ENCODE measurements at regions not wholly inside any gene's neighbourhood (a gene's known extent, or its start where the extent isn't known, plus 50 kb on each side); places are given as distances from the start of the nearest gene placed in this dataset.

- H3K36me3 Mint-ChIP-seq (ENCODE audit: insufficient read depth in 1 of 3, low read depth in 3 of 3): no peaks in the 10 kb centered on the region
- Histone ChIP-seq H3K27ac (ENCODE audit: insufficient read length, low read depth, low read length) (no peak overlapping the region), H3K4me2 (ENCODE audit: insufficient read depth, insufficient read length, low read length) (no peak overlapping the region), H2BK120ac (ENCODE audit: low read depth, low read length, poor library complexity, severe bottlenecking) (no peak overlapping the region), H2BK15ac (ENCODE audit: low read depth, low read length) (no peak overlapping the region), H3T11ph (ENCODE audit: low read length) (no peak overlapping the region), H3K9me3 (ENCODE audit: control insufficient read depth, low read depth, low read length) (no peaks in the 10 kb centered on the region), H3K18ac (ENCODE audit: insufficient read length, low read depth, low read length) (no peak overlapping the region), H2AK5ac (ENCODE audit: insufficient read length, low read length) (no peak overlapping the region), H2BK5ac (ENCODE audit: insufficient read length, low read length) (no peak overlapping the region), H4K91ac (ENCODE audit: insufficient read length, low read depth, low read length) (no peak overlapping the region), H3K23ac (ENCODE audit: insufficient read length, low read depth, low read length) (no peak overlapping the region), H3K9ac (ENCODE audit: extremely low read depth, insufficient read length, low read length) (no peak overlapping the region), H4K5ac (ENCODE audit: insufficient read length, low read depth, low read length) (no peak overlapping the region), H3K23me2 (ENCODE audit: insufficient read length, low read depth, low read length, poor library complexity, severe bottlenecking) (no peaks in the 10 kb centered on the region), H3K4me1 (ENCODE audit: insufficient read depth, low read length) (peaks cover 3% of the 10 kb centered on the region), H4K20me1 (ENCODE audit: control insufficient read depth, insufficient read depth, insufficient read length) (no peaks in the 10 kb centered on the region), H3K4ac (ENCODE audit: low read depth, low read length) (no peak overlapping the region), H3K79me2 (ENCODE audit: insufficient read depth, low read length) (no peaks in the 10 kb centered on the region), H2BK12ac (ENCODE audit: insufficient read length, low read depth, low read length) (no peak overlapping the region), H3K27me3 (ENCODE audit: insufficient read depth, low read length) (no peaks in the 10 kb centered on the region), H3K79me1 (ENCODE audit: insufficient read depth, low read depth, low read length, poor library complexity, severe bottlenecking) (no peaks in the 10 kb centered on the region), H2AFZ (ENCODE audit: low read length) (no peak overlapping the region), H3K14ac (ENCODE audit: insufficient read depth, low read length) (no peak overlapping the region), H3K56ac (ENCODE audit: insufficient read length, low read depth, low read length) (no peak overlapping the region), H4K8ac (replicated peaks; ENCODE audit: insufficient read length, low read depth, low read length) (no peak overlapping the region), H2BK20ac (ENCODE audit: low read depth, low read length, poor library complexity, severe bottlenecking) (no peak overlapping the region)
- no CpG with 5 or more reads among the region's 3 CpGs for WGBS (ENCODE audit: extremely low coverage, insufficient read length, low lambda C conversion rate)
- H3K27me3 Mint-ChIP-seq (ENCODE audit: low read depth): no peaks in the 10 kb centered on the region
- no peaks in the 10 kb centered on the region for H3K9me3 Mint-ChIP-seq
- TF ChIP-seq CTCF (conservative IDR thresholded peaks at IDR 0.05): no peak
- DNase-seq: no peak
- H3K27ac Mint-ChIP-seq: no peak overlapping the region
- H3K4me3 Mint-ChIP-seq: no peak overlapping the region
- H3K4me1 Mint-ChIP-seq: peaks cover 21 to 23% of the 10 kb centered on the region in 2 experiments
Measured at GRCh38 chr4:83846193-83846830, 310.4 kb downstream of the GPAT3 start.
